H9 (cell line): ENCODE measurements at regions not wholly inside any gene's neighbourhood (a gene's known extent, or its start where the extent isn't known, plus 50 kb on each side); places are given as distances from the start of the nearest gene placed in this dataset.

Experiments used
- DNase-seq: peaks from one replicate; pipeline ENCODE4 v3.0.0-alpha.2; 2017
- H2AFZ ChIP-seq: one replicate; pipeline ENCODE4 v1.6.1; 2013; ENCODE audit warnings: mild to moderate bottlenecking, low read length, control low read depth, moderate library complexity
- H2AK5ac ChIP-seq: 2 replicates; pipeline ENCODE4 v1.6.1; 2013; ENCODE audit warnings: low read length, control low read depth, mixed read lengths; ENCODE audit not compliant: insufficient read length
- H2BK120ac ChIP-seq: one replicate; pipeline ENCODE4 v1.6.1; 2013; ENCODE audit warnings: low read depth, mild to moderate bottlenecking, low read length, control low read depth, inconsistent platforms; ENCODE audit not compliant: poor library complexity, severe bottlenecking
- H2BK12ac ChIP-seq: 2 replicates; pipeline ENCODE4 v1.6.1; 2013; ENCODE audit warnings: low read length, control low read depth, mixed read lengths, low read depth; ENCODE audit not compliant: insufficient read length
- H2BK15ac ChIP-seq: 2 replicates; pipeline ENCODE4 v1.6.1; 2013; ENCODE audit warnings: low read depth, low read length, control low read depth
- H2BK20ac ChIP-seq: one replicate; pipeline ENCODE4 v1.6.1; 2013; ENCODE audit warnings: low read depth, mild to moderate bottlenecking, low read length, control low read depth, inconsistent platforms; ENCODE audit not compliant: poor library complexity, severe bottlenecking
- H2BK5ac ChIP-seq: 2 replicates; pipeline ENCODE4 v1.6.1; 2013; ENCODE audit warnings: low read length, control low read depth, mixed read lengths; ENCODE audit not compliant: insufficient read length
- H3K14ac ChIP-seq: 2 replicates; pipeline ENCODE4 v1.6.1; 2013; ENCODE audit warnings: low read length, control low read depth; ENCODE audit not compliant: insufficient read depth
- H3K18ac ChIP-seq: 2 replicates; pipeline ENCODE4 v1.6.1; 2013; ENCODE audit warnings: low read depth, mild to moderate bottlenecking, mixed read lengths, low read length, control low read depth; ENCODE audit not compliant: insufficient read length
- H3K23ac ChIP-seq: 2 replicates; pipeline ENCODE4 v1.6.1; 2013; ENCODE audit warnings: low read length, control low read depth, mixed read lengths, low read depth; ENCODE audit not compliant: insufficient read length
- H3K23me2 ChIP-seq: 2 replicates; pipeline ENCODE4 v1.6.1; 2013; ENCODE audit warnings: low read depth, mild to moderate bottlenecking, mixed read lengths, low read length, control low read depth; ENCODE audit not compliant: insufficient read length, poor library complexity, severe bottlenecking
- H3K27ac ChIP-seq: 2 replicates; pipeline ENCODE4 v1.5.1; 2013; ENCODE audit warnings: low read length, control low read depth, mixed read lengths, low read depth; ENCODE audit not compliant: insufficient read length
- H3K27me3 ChIP-seq: 2 replicates; pipeline ENCODE4 v1.6.1; 2013; ENCODE audit warnings: low read length, control low read depth, inconsistent platforms; ENCODE audit not compliant: insufficient read depth
- H3K4ac ChIP-seq: 2 replicates; pipeline ENCODE4 v1.6.1; 2013; ENCODE audit warnings: low read depth, mild to moderate bottlenecking, control low read depth, inconsistent platforms, low read length, moderate library complexity
- H3K4me1 ChIP-seq: 2 replicates; pipeline ENCODE4 v1.6.1; 2013; ENCODE audit warnings: low read length, control low read depth, inconsistent platforms; ENCODE audit not compliant: insufficient read depth
- H3K4me2 ChIP-seq: 2 replicates; pipeline ENCODE4 v1.6.1; 2013; ENCODE audit warnings: low read length, control low read depth, mixed read lengths; ENCODE audit not compliant: insufficient read length, insufficient read depth
- H3K56ac ChIP-seq: 2 replicates; pipeline ENCODE4 v1.6.1; 2013; ENCODE audit warnings: low read depth, mild to moderate bottlenecking, mixed read lengths, low read length, control low read depth; ENCODE audit not compliant: insufficient read length
- H3K79me1 ChIP-seq: 2 replicates; pipeline ENCODE4 v1.6.1; 2013; ENCODE audit warnings: low read depth, mild to moderate bottlenecking, moderate library complexity, low read length, control low read depth, inconsistent platforms; ENCODE audit not compliant: insufficient read depth, poor library complexity, severe bottlenecking
- H3K79me2 ChIP-seq: 2 replicates; pipeline ENCODE4 v1.6.1; 2013; ENCODE audit warnings: low read length, control low read depth, inconsistent platforms; ENCODE audit not compliant: insufficient read depth
- H3K9ac ChIP-seq: 2 replicates; pipeline ENCODE4 v1.6.1; 2013; ENCODE audit warnings: low read length, control low read depth, mixed read lengths; ENCODE audit not compliant: insufficient read length; ENCODE audit errors: extremely low read depth
- H3K9me3 ChIP-seq: one replicate; pipeline ENCODE4 v1.6.1; 2013; ENCODE audit warnings: low read depth, low read length, inconsistent platforms; ENCODE audit not compliant: control insufficient read depth
- H3T11ph ChIP-seq: one replicate; pipeline ENCODE4 v1.6.1; 2013; ENCODE audit warnings: mild to moderate bottlenecking, low read length, control low read depth, inconsistent platforms
- H4K20me1 ChIP-seq: one replicate; pipeline ENCODE4 v1.6.1; 2013; ENCODE audit not compliant: control insufficient read depth, insufficient read length, insufficient read depth
- H4K5ac ChIP-seq: 2 replicates; pipeline ENCODE4 v1.6.1; 2013; ENCODE audit warnings: low read depth, mild to moderate bottlenecking, mixed read lengths, low read length, control low read depth; ENCODE audit not compliant: insufficient read length
- H4K8ac ChIP-seq: replicated peaks from 2 replicates; pipeline ENCODE4 v1.6.1; 2013; ENCODE audit warnings: low read length, control low read depth, mixed read lengths, low read depth; ENCODE audit not compliant: insufficient read length
- H4K91ac ChIP-seq: 2 replicates; pipeline ENCODE4 v1.6.1; 2013; ENCODE audit warnings: low read depth, mild to moderate bottlenecking, moderate library complexity, mixed read lengths, low read length, control low read depth; ENCODE audit not compliant: insufficient read length
- H3K27ac Mint-ChIP-seq, 3 experiments: 2 replicates in 2 of 3; 3 replicates in 1 of 3; pipeline ENCODE4 v1.8.0; 2020 to 2021; ENCODE audit warnings: mixed read lengths in 3 of 3, mild to moderate bottlenecking in 1 of 3, moderate library complexity in 1 of 3
- H3K27me3 Mint-ChIP-seq: 2 replicates; pipeline ENCODE4 v1.8.0; 2021; ENCODE audit warnings: low read depth, mild to moderate bottlenecking, moderate library complexity, mixed read lengths
- H3K36me3 Mint-ChIP-seq, 3 experiments: 2 replicates in 2 of 3; 3 replicates in 1 of 3; pipeline ENCODE4 v1.8.0; 2020 to 2021; ENCODE audit warnings: low read depth in 3 of 3, mixed read lengths in 3 of 3; ENCODE audit not compliant: insufficient read depth in 1 of 3
- H3K4me1 Mint-ChIP-seq, 2 experiments: 2 replicates each; pipeline ENCODE4 v1.8.0; 2020; ENCODE audit warnings: mixed read lengths in 2 of 2
- H3K4me3 Mint-ChIP-seq, 2 experiments: 2 replicates in 1 of 2; 3 replicates in 1 of 2; pipeline ENCODE4 v1.8.0; 2020 to 2021; ENCODE audit warnings: mild to moderate bottlenecking in 2 of 2, mixed read lengths in 2 of 2, moderate library complexity in 1 of 2
- H3K9me3 Mint-ChIP-seq, 2 experiments: 2 replicates in 1 of 2; 3 replicates in 1 of 2; pipeline ENCODE4 v1.8.0; 2020; ENCODE audit warnings: mild to moderate bottlenecking in 2 of 2, mixed read lengths in 2 of 2, moderate library complexity in 1 of 2
- CTCF ChIP-seq: fragments of 200-600 bp; sonication (generic); conservative IDR thresholded peaks from 3 replicates; pipeline ENCODE4 v1.8.0; 2021; ENCODE audit warnings: antibody characterized with exemption, mild to moderate bottlenecking
- WGBS: extraction: QIAGEN DNeasy Blood & Tissue Kit; methylation state at CpG from one replicate; pipeline ENCODE4 v1.1.7; 2013; ENCODE audit warnings: missing lambda C conversion rate, low lambda C conversion rate, mixed read lengths; ENCODE audit not compliant: insufficient read length; ENCODE audit errors: extremely low coverage; 5-methylcytosine and 5-hydroxymethylcytosine counted together

DNA sequence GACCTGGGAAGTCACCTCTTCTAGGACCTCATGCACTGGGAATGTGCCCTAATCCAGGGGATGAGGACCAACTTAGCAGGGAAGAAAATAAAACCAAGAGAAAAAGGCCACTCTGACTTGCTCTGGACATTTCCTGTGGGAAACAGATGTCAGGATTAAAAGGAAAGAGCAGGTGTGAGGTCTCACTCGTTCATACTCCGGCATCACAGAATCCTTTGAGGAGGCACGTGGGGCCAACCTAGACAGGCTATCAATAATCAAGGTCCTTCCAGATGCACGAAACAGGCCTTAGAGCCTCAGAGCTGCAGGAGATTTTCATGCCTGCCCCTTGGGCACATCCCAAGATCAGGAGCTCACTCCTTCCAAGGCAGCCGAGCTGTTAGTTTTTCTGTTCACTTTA is 321.5 kb upstream of the CCL2 start:
- H2BK120ac ChIP-seq: no peak overlapping the region
- no peak overlapping the region for H2BK12ac ChIP-seq
- no peak overlapping the region for H3T11ph ChIP-seq
- H3K27ac Mint-ChIP-seq: no peak overlapping the region
- no peak overlapping the region for H2AFZ ChIP-seq
- no peak for DNase-seq
- no peaks in the 10 kb centered on the region for H3K79me1 ChIP-seq
- no peak overlapping the region for H3K18ac ChIP-seq
- no peaks in the 10 kb centered on the region for H3K27me3 ChIP-seq
- no peaks in the 10 kb centered on the region for H3K79me2 ChIP-seq
- no peak overlapping the region for H3K14ac ChIP-seq
- no peaks in the 10 kb centered on the region for H3K23me2 ChIP-seq
- no peaks in the 10 kb centered on the region for H3K9me3 ChIP-seq
- peaks cover 3 to 9% of the 10 kb centered on the region in 2 experiments; a peak in 2 of 5 replicates for H3K9me3 Mint-ChIP-seq
- H3K56ac ChIP-seq: no peak overlapping the region
- WGBS: no CpG with 5 or more reads among the region's 5 CpGs
- H3K23ac ChIP-seq: no peak overlapping the region
- H4K8ac ChIP-seq: no peak overlapping the region
- H2BK15ac ChIP-seq: no peak overlapping the region
- H3K27ac ChIP-seq: no peak overlapping the region
- no peak overlapping the region for H3K4ac ChIP-seq
- H3K4me3 Mint-ChIP-seq: no peak overlapping the region
- no peak overlapping the region for H2AK5ac ChIP-seq
- no peak overlapping the region for H3K4me2 ChIP-seq
- no peak overlapping the region for H3K9ac ChIP-seq
- no peak overlapping the region for H4K91ac ChIP-seq
- no peaks in the 10 kb centered on the region for H4K20me1 ChIP-seq
- TF ChIP-seq CTCF: no peak
- H3K27me3 Mint-ChIP-seq: peaks cover 9% of the 10 kb centered on the region
- peaks cover 36 to 39% of the 10 kb centered on the region in 2 experiments for H3K4me1 Mint-ChIP-seq
- no peak overlapping the region for H4K5ac ChIP-seq
- H2BK20ac ChIP-seq: no peak overlapping the region
- peaks cover 4% of the 10 kb centered on the region; the same call in 1 of the 2 replicates for H3K4me1 ChIP-seq
- H3K36me3 Mint-ChIP-seq: peaks cover 0 to 8% (median 0%) of the 10 kb centered on the region in 3 experiments; a peak in 3 of 7 replicates
- no peak overlapping the region for H2BK5ac ChIP-seq
